HFFc6 (cell line): ENCODE measurements at regions not wholly inside any gene's neighbourhood (a gene's known extent, or its start where the extent isn't known, plus 50 kb on each side); places are given as distances from the start of the nearest gene placed in this dataset.

Experiments
- DNase-seq: peaks from one replicate; pipeline ENCODE4 v3.0.0-alpha.2; 2018
- H3K27ac Mint-ChIP-seq: 2 replicates; pipeline ENCODE4 v1.8.0; 2020; ENCODE audit warnings: mild to moderate bottlenecking, mixed read lengths
- H3K27me3 Mint-ChIP-seq: 2 replicates; pipeline ENCODE4 v1.8.0; 2021; ENCODE audit warnings: mild to moderate bottlenecking, moderate library complexity, mixed read lengths; ENCODE audit not compliant: insufficient read depth
- H3K36me3 Mint-ChIP-seq: 2 replicates; pipeline ENCODE4 v1.8.0; 2021; ENCODE audit warnings: low read depth, mixed read lengths
- H3K4me1 Mint-ChIP-seq: 2 replicates; pipeline ENCODE4 v1.8.0; 2020; ENCODE audit warnings: low read depth, mixed read lengths
- H3K4me3 Mint-ChIP-seq: 2 replicates; pipeline ENCODE4 v1.8.0; 2020; ENCODE audit warnings: mild to moderate bottlenecking, moderate library complexity, mixed read lengths
- H3K9me3 Mint-ChIP-seq: 2 replicates; pipeline ENCODE4 v1.8.0; 2020; ENCODE audit warnings: mild to moderate bottlenecking, mixed read lengths
- TF ChIP-seq, protein P1 (sequence below): fragments of 200-600 bp; sonication (generic); IDR thresholded peaks from 2 replicates; pipeline ENCODE4 v1.5.0; 2021; ENCODE audit warnings: antibody characterized with exemption, mild to moderate bottlenecking

DNA sequence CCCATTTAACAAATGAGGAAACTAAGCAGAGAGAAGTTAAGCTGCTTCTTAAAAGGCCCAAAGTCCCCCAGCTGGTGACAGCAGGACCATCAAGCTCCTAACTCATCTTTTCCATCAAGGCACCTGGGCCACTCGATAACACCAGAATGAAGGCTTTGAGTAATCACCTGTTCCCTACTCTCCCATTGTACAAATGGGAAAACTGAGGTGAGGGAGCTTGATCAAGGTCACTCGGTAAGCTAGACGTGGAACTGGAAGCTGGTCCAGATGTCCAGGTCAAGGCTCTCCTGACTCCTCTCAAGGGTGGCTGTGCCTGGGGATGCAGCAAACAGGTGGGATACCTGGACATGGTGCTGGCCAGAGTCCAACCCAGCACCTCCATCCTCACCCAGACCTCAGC lies 90.6 kb upstream of the SHB start:
- TF ChIP-seq, protein P1, sequence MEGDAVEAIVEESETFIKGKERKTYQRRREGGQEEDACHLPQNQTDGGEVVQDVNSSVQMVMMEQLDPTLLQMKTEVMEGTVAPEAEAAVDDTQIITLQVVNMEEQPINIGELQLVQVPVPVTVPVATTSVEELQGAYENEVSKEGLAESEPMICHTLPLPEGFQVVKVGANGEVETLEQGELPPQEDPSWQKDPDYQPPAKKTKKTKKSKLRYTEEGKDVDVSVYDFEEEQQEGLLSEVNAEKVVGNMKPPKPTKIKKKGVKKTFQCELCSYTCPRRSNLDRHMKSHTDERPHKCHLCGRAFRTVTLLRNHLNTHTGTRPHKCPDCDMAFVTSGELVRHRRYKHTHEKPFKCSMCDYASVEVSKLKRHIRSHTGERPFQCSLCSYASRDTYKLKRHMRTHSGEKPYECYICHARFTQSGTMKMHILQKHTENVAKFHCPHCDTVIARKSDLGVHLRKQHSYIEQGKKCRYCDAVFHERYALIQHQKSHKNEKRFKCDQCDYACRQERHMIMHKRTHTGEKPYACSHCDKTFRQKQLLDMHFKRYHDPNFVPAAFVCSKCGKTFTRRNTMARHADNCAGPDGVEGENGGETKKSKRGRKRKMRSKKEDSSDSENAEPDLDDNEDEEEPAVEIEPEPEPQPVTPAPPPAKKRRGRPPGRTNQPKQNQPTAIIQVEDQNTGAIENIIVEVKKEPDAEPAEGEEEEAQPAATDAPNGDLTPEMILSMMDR, result no peak
- Mint-ChIP-seq H3K4me3 (no peak overlapping the region), H3K36me3 (no peaks in the 10 kb centered on the region), H3K9me3 (no peaks in the 10 kb centered on the region), H3K27ac (no peak overlapping the region), H3K27me3 (peaks cover 25% of the 10 kb centered on the region), H3K4me1 (no peaks in the 10 kb centered on the region)
- no peak for DNase-seq

DNA sequence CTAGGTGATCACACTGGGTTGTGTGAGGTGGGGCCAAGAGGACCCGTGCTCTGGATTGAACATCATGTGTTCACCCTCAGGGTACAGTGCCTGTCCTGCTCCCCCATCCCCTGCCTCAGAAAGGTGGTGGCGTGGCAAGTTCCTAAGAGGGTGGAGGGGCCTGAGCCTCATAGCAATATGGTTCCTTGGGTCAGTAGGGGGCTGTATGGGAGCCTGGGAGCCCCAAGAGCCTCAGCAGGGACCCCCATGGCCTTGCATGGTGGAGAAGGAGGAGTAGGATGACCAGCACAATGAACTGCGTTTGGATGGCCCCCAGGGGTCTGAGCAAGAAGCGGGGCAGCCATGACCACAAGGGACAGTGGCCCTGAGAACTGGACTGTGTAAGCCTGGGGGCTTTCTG lies 89.6 kb upstream of the SHB start:
- H3K27me3 Mint-ChIP-seq, result peaks cover 20% of the 10 kb centered on the region
- H3K4me1 Mint-ChIP-seq, result no peaks in the 10 kb centered on the region
- H3K4me3 Mint-ChIP-seq, result no peak overlapping the region
- DNase-seq, result no peak
- no peaks in the 10 kb centered on the region for H3K36me3 Mint-ChIP-seq
- TF ChIP-seq, protein P1, result no peak
- no peaks in the 10 kb centered on the region for H3K9me3 Mint-ChIP-seq
- no peak overlapping the region for H3K27ac Mint-ChIP-seq

DNA sequence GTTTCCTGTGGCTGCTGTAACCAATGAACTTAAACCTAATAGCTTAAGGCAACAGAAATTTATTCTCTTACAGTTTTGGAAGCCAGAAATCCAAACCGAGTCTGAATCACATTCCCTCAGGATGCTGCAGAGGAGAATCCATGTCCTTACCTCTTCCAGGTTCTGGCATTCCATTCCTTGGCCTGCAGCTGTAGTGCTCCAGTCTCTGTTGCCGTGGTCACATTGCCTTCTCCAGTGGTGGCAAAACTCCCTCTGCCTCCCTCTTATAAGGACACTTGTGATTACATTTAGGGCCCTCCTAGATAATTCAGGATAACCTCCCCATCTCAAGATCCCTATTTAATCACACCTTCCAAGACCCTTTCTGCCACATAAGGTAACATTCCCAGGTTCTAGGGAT lies 88.7 kb upstream of the SHB start:
- H3K27me3 Mint-ChIP-seq, result peaks cover 16% of the 10 kb centered on the region
- H3K4me3 Mint-ChIP-seq, result no peak overlapping the region
- H3K27ac Mint-ChIP-seq, result no peak overlapping the region
- DNase-seq, result no peak
- no peaks in the 10 kb centered on the region for H3K36me3 Mint-ChIP-seq
- TF ChIP-seq, protein P1, result no peak
- H3K4me1 Mint-ChIP-seq, result no peaks in the 10 kb centered on the region
- no peaks in the 10 kb centered on the region for H3K9me3 Mint-ChIP-seq

DNA sequence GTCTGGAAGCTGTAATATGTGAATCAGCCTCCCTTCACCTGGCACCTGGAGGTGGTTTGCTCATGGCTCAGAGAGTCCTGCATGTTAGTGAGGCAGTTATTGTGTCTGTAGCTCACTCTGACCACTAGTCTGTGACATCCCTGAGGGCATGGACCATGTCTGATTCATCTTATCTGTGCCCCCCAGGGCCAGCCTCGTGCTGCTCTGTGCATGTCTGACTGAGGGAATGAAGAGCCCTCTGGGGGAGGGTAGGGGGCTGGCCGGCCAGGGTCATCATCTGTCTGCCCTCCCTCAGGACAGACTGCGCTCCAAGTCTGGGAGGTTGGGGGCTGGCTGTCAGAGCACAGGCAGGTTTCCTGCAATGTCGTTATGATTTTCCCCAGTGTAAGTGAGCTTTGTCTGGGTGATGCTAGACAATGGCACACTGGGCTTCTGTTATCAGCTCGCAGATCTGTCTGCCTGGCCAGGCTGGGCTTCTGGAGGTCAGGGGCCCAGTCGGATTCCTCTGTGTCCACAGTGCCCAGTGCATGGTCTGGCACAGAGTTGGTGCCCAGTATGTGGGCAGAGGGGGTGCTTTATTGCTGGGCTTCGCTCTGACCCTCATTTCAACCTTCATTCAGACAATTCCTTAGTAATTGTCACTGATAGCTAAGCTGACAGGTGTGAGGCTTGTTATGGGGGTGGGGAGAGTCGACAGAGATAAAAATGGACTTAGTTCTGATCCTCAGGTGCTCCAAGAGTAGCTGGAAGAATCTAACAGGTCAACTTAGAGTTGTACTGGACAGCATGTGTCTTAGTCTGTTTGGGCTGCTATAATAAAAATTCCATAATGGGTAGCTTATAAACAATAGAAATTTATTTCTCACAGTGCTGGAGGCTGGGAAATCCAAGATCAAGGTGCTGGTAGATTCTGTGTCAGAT lies 85.7 kb upstream of the SHB start:
- no peaks in the 10 kb centered on the region for H3K9me3 Mint-ChIP-seq
- H3K27ac Mint-ChIP-seq, result no peak overlapping the region
- no peaks in the 10 kb centered on the region for H3K36me3 Mint-ChIP-seq
- H3K4me3 Mint-ChIP-seq, result no peak overlapping the region
- no peak for DNase-seq
- TF ChIP-seq, protein P1, result peak; percentile 18; the same call in 1 of the 2 replicates
- peaks cover 13% of the 10 kb centered on the region; the same call in 1 of the 2 replicates for H3K4me1 Mint-ChIP-seq
- H3K27me3 Mint-ChIP-seq, result peaks cover 25% of the 10 kb centered on the region

DNA sequence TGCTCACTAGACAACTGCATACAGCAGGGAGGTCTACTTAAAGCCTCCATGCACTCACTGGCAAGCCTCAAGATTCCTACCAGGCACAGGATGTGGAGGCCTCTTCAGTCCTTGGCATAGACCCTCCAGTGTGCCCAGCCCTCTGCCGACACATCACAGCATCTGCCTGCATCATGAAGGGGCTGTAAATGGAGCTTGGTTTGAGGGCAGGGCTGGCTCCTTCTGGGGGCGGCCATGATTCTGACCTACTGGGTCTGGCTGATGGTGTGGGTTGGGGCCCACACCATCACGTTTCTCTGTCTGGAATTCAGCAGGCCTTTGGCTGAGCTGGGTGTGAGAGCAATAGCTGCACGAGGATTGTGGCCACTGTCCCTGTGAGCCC lies 84.9 kb upstream of the SHB start:
- no peak for DNase-seq
- Mint-ChIP-seq H3K9me3 (no peaks in the 10 kb centered on the region), H3K27me3 (peaks cover 26% of the 10 kb centered on the region), H3K4me3 (no peak overlapping the region), H3K4me1 (peaks cover 13% of the 10 kb centered on the region; the same call in 1 of the 2 replicates), H3K36me3 (no peaks in the 10 kb centered on the region), H3K27ac (no peak overlapping the region)
- TF ChIP-seq, protein P1, result no peak
